ENCODE measurements at regions not wholly inside any gene's neighbourhood (a gene's known extent, or its start where the extent isn't known, plus 50 kb on each side); places are given as distances from the start of the nearest gene placed in this dataset.

DNA sequence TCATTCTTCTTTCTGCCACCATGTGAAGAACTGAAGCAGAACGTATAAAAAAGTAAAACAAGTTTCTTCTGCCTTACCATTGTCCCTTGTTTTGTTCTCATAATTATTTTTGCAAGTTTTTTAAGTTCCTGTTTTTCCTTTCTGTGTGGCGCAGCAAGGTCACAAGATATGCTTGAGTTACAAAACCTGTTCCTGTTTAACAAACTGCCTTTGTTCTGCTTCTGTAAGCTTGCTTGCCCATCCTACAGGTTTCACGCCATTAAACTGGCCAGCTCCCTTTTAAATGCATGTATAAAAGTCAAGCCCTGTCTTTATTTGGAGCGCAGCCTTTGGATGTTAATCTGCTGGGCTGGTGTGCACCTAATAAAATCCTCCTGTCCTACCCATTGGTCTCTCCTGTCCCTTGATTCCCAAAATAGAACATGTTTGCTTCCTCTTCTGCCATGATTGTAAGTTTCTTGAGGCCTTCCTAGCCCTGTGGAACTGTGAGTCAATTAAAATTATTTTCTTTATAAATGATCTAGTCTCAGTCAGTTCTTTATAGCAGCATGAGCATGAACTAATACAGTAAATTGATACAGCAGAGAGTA is 1115.4 kb downstream of the SLITRK1 start:
- TF ChIP-seq, protein P1, sequence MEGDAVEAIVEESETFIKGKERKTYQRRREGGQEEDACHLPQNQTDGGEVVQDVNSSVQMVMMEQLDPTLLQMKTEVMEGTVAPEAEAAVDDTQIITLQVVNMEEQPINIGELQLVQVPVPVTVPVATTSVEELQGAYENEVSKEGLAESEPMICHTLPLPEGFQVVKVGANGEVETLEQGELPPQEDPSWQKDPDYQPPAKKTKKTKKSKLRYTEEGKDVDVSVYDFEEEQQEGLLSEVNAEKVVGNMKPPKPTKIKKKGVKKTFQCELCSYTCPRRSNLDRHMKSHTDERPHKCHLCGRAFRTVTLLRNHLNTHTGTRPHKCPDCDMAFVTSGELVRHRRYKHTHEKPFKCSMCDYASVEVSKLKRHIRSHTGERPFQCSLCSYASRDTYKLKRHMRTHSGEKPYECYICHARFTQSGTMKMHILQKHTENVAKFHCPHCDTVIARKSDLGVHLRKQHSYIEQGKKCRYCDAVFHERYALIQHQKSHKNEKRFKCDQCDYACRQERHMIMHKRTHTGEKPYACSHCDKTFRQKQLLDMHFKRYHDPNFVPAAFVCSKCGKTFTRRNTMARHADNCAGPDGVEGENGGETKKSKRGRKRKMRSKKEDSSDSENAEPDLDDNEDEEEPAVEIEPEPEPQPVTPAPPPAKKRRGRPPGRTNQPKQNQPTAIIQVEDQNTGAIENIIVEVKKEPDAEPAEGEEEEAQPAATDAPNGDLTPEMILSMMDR (IDR thresholded peaks at IDR 0.05): no peak
- TF ChIP-seq POLR2A (IDR thresholded peaks at IDR 0.05): no peak
